Cardiac muscle cell (in vitro differentiated cells and primary cell): ENCODE measurements at regions not wholly inside any gene's neighbourhood (a gene's known extent, or its start where the extent isn't known, plus 50 kb on each side); places are given as distances from the start of the nearest gene placed in this dataset.

ENCODE experiments used
- DNase-seq, 2 donors: peaks; one replicate each; pipeline versions ENCODE4 v3.0.0 to v3.0.0-alpha.2; 2010 to 2017; ENCODE audit warnings: low read depth in 1 of 2, low spot score in 1 of 2
- H3K27ac ChIP-seq: fragments of 200-600 bp; sonication (generic); 2 replicates; pipeline ENCODE4 v1.5.1; 2016
- H3K27me3 ChIP-seq: fragments of 200-600 bp; sonication (generic); 2 replicates; pipeline ENCODE4 v1.6.0; 2016; ENCODE audit warnings: control low read depth
- H3K36me3 ChIP-seq: fragments of 200-600 bp; sonication (generic); 2 replicates; pipeline ENCODE4 v1.5.1; 2016; ENCODE audit warnings: control low read depth
- H3K4me1 ChIP-seq: fragments of 200-600 bp; sonication (generic); 2 replicates; pipeline ENCODE4 v1.8.1; 2017; ENCODE audit warnings: low read depth, mild to moderate bottlenecking, mixed run types
- H3K4me3 ChIP-seq: fragments of 200-600 bp; sonication (generic); 2 replicates; pipeline ENCODE4 v1.5.1; 2016; ENCODE audit warnings: mild to moderate bottlenecking
- H3K9me3 ChIP-seq: fragments of 200-600 bp; sonication (generic); 2 replicates; pipeline ENCODE4 v1.5.1; 2017; ENCODE audit warnings: low read depth, mild to moderate bottlenecking, control low read depth
- CTCF ChIP-seq: IDR thresholded peaks from 2 replicates; pipeline ENCODE4 v1.5.1; 2012; ENCODE audit warnings: low read depth, mild to moderate bottlenecking, low read length

- Histone ChIP-seq H3K27ac (no peak overlapping the region), H3K9me3 (no peaks in the 10 kb centered on the region), H3K4me1 (no peaks in the 10 kb centered on the region), H3K4me3 (no peak overlapping the region), H3K27me3 (no peaks in the 10 kb centered on the region), H3K36me3 (no peaks in the 10 kb centered on the region)
- DNase-seq = no peak
- no peak for TF ChIP-seq CTCF
Measured at GRCh38 chr2:4358837-4359236, 655.5 kb downstream of the DCDC2C start.

- no peaks in the 10 kb centered on the region for H3K9me3 ChIP-seq
- H3K36me3 ChIP-seq = no peaks in the 10 kb centered on the region
- H3K27ac ChIP-seq = no peak overlapping the region
- no peak for DNase-seq
- TF ChIP-seq CTCF = no peak
- H3K4me3 ChIP-seq = no peak overlapping the region
- no peaks in the 10 kb centered on the region for H3K27me3 ChIP-seq
- H3K4me1 ChIP-seq = no peaks in the 10 kb centered on the region
Measured at GRCh38 chr2:4368907-4369306, 665.5 kb downstream of the DCDC2C start.

GRCh38 chr2:4369826-4370419 lies 666.5 kb downstream of the DCDC2C start:
- H3K27me3 ChIP-seq = no peaks in the 10 kb centered on the region
- no peak overlapping the region for H3K4me3 ChIP-seq
- no peak overlapping the region for H3K27ac ChIP-seq
- no peaks in the 10 kb centered on the region for H3K36me3 ChIP-seq
- TF ChIP-seq CTCF = no peak
- H3K4me1 ChIP-seq = no peaks in the 10 kb centered on the region
- H3K9me3 ChIP-seq = no peaks in the 10 kb centered on the region
- DNase-seq = no peak

GRCh38 chr2:4370422-4371090 lies 667.2 kb downstream of the DCDC2C start:
- DNase-seq = no peak
- H3K27me3 ChIP-seq = no peaks in the 10 kb centered on the region
- H3K4me3 ChIP-seq = no peak overlapping the region
- no peaks in the 10 kb centered on the region for H3K36me3 ChIP-seq
- no peaks in the 10 kb centered on the region for H3K9me3 ChIP-seq
- H3K4me1 ChIP-seq = no peaks in the 10 kb centered on the region
- no peak overlapping the region for H3K27ac ChIP-seq
- no peak for TF ChIP-seq CTCF

DNA sequence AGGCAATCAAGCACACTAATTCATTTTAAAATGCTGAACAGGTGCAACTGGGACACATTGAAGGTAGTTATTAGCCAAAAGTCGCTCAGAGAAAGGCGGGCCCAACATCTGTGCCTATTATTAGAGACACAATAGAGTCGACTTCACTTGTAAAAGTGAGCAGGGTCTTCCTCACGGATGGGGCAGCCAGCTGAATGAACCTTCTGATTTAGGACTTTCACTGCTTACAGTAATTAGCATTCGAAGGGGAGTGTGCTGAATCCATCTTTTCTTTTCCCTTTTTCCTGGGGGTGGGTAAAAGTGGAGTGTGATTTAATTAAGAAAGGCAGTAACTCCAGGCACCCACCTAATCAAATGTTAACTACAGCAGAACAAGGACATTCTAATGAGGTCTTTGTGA lies 677.7 kb downstream of the DCDC2C start:
- no peak for DNase-seq

More for the DNA sequence above, 677.7 kb downstream of the DCDC2C start:
- Histone ChIP-seq H3K27me3 (no peaks in the 10 kb centered on the region), H3K4me1 (no peaks in the 10 kb centered on the region), H3K36me3 (no peaks in the 10 kb centered on the region), H3K27ac (no peak overlapping the region), H3K9me3 (no peaks in the 10 kb centered on the region), H3K4me3 (no peak overlapping the region)
- TF ChIP-seq CTCF = no peak
